ENCODE measurements at regions not wholly inside any gene's neighbourhood (a gene's known extent, or its start where the extent isn't known, plus 50 kb on each side); places are given as distances from the start of the nearest gene placed in this dataset.

GRCh38 chr6:33949111-33949510, 145.3 kb upstream of the MLN start:
- TF ChIP-seq POLR2AphosphoS5 (IDR thresholded peaks at IDR 0.05; ENCODE audit: low read depth, low read length) = no peak
- TF ChIP-seq POLR2A (IDR thresholded peaks at IDR 0.05; ENCODE audit: low read depth, low read length) = no peak
- no peak for TF ChIP-seq PAX5 (IDR thresholded peaks at IDR 0.05; ENCODE audit: insufficient read depth, low read length, severe bottlenecking)
